HL-60/S4 treated with retinoic acid at 250 ng/mL for 4 days and 3 days (cell line): ENCODE measurements at regions not wholly inside any gene's neighbourhood (a gene's known extent, or its start where the extent isn't known, plus 50 kb on each side); places are given as distances from the start of the nearest gene placed in this dataset.

Experiments used
- in situ Hi-C: fragments of 300-500 bp; cut with MboI; formaldehyde crosslinking; loops from 2 replicates; pipeline ENCODE4 v1.7.0; 2022; ENCODE audit warnings: low sequenced_read_pairs

DNA sequence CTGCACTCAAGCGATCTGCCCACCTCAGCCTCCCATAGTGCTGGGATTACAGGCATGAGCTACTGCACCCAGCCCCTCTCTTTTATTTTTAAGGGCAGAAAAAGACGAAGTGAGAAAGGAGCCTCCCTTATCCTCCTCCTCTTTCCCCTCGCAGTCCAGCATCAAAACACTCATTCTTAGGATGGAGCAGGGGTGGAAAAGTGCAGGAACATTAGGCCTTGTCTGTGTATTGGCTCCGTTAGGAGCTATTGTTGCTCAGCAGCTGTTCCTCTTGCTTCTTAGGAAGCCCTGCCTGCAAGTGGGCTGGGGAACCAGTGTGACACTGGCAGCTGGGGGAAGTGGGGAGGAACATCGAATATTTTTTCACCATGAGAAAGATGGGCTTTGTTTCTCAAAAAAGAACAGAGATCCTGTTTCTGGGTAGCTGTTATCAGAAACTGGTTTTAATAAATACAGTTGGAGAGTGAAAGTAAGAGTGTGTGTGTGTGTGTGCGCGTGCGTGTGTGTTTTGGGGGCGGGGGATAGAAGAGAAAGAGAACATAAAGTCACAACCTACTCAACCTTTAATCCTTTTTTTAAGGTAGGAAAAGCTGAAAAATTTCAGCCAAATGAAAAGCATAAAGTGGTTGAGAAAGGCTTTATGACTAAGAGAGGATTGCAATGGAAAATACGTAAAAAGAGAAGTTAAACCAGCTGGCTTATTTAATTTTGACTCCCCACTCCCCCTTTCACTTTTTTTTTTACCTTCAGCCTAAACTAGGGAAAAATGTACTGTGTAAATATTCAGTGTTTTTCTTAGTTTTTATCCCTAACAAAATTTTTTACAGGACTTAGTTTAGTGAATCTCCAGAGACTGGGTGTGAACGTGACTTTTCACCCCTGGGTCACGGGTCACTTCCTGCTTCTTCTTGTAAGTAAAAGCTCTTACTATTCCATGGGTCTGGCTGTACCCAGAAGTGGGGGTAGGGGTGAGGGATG, 197.2 kb upstream of the PLEKHG7 start:
- in situ Hi-C loops: no loop called here

DNA sequence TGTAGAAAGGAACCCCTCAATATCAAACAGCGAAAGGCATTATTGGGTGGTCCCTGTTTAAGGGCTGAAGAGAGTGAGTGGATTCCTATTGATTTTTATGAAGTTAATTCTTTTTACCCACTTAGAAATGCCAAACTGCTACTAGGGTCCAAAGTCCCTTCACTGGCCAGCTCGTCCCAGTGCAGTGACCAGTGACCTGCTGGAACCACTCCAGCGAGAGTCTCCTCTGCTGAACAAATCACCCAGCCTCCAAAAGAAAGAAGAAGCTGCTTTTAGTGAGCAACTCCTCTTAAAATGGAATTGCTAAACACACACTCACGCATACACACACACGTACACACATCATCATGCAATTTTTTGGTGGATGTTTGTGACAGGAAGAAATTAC, 198.2 kb upstream of the PLEKHG7 start:
- in situ Hi-C loops: no loop called here

DNA sequence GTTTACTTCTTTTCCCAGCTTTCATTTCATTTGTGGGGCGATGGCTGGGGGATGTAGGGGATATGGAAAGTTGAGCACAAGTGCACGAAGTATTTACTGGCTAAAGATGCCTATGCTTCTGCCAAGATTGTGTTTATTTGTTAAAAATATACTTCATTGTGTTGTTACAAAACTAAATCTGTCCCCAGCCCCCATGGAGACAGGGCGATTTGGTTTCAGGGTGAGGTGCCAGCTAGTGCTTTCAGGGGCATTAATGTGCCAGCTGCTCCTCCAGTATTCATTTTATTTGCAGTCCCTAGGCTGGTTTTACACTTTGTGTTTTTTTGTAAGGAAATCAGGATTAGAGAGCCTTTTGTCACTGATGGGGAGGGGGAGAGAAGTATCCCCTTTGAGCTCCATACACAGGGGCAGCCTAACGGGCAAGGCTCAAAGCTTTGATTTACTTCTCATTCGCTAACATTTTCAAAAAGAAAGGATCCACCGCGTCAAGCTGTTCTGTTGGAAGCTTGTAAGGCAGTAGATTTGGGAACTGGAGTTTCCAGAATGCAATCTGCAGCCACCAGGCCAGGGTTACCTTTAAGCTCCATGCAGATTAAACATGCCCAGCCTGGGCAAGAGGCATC, 198.7 kb upstream of the PLEKHG7 start:
- in situ Hi-C loops: no loop called here

DNA sequence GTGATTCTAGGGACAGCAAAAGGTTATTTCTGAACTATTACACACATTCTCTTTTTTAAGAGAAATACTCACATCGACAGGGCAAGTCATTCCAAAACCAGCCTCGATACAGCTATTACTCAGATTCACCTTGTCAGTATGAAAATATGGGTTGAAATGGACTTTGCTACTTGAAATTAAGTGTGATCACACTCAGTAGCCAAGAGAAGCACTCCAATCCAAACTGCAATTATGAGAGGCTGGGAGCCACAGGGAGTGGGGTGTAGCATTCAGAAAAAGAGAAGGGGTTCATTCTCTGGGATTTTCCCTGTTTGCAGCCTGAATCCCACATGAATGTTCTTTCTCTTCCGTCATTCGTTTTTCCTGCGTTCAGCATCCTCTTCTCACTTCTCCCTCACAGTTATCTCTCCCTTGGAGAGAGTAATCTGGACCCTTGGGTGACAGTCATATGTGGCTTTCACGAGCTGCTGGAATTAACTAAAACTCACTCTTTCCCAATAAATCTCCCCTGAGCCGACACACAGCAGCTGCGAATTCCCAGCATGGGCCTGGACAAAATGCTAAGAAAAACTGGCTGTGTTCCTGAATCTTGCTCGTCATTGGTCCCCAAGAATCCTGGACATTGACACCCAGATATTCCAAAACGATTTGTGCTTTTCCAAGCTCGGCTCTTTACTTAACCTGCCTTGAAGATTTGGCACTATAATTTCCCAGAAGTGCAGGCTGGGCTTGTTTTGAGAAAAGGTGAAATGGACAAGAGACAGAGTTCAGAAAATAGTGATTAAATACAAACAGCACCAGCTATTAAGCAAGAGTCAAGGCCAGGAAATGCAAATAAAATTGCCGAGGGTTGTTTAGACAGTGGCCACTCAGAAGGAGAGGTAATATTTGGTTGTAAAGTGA, 199.5 kb upstream of the PLEKHG7 start:
- in situ Hi-C loops: no loop called here

DNA sequence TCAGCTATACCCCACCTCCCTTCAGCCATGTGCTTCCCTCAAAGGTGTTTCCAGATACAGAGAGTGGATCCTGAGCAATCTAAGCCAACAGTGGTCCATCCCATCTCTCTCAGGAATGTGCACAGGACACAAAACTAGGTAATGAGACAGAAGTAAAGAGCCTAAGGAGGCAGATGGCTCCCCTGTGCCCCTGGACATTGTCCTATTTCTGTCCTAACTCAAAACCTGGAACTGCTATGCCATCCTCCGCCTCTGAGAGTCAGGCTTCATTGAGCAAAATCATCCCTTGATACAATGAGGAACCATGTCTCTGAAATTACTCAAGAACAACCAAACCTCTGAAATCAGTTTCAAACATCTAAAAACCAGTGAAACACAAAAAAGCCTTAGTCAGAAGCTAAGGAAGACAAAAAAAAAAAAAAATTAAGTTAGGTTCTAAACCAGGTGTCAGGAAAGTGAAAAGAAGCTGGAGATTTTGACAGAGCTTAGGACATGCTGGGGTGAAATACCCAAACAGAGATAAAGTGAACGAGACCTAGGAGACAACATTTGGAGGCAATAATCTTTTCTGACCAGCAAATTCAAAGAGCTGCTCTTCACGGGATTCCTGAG, 200.3 kb upstream of the PLEKHG7 start:
- in situ Hi-C loops: no loop called here

DNA sequence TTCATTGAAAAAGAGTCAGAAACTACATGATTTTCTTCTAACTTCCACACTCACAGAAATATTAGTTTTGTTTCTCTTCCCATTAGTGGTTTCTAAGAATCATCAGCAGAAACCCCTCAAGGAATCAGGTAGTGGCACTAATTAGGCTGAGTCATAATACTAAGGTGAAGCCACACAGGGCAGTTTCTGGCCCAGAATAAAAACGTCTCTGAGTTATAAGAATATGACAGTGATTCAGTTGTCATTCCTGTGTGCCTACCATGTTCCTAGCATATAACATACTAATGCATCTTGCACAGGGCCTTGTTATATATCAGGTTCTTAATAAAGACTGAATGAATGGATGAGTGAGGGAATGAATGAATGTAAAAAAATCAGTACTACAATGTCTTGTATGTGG, 206.0 kb upstream of the PLEKHG7 start:
- in situ Hi-C loops: no loop called here

DNA sequence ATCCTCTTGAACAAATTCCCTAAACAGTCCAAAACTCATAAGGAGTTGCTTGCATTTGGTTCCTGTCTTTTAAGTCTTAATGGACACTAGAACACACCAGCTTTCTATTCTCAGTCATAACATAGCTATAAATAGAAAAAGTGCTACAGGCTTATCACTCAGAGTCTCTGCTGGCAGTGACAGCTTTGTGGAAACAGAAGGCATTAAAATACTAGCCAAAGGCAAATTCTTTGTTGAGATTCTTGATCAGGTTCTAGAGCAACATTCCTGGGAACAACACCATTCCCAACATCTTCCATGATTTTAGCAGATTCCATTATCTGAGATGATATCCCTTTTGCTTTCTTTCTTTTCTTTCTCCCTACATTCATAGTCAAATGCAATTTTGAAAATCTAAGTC, 207.7 kb upstream of the PLEKHG7 start:
- in situ Hi-C loops: no loop called here

DNA sequence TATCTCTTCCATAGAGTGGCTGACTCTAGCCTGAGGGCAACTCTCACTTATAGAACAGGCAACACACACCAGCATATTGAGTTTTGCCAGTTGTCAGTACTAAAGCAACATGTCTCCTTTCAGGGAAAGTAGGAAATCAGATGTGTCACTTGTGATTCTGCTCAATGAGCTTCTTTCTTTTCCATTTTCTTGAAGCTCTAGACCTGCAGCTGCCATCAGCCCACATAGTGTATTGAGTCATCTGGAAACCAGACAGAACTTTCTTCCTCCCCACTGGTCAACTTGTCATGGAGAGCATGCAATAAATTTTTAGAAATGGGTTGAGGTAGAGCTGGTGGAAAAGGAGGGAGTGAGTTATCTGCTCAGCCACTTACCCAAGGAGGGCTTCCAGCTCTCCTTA, 209.0 kb upstream of the PLEKHG7 start:
- in situ Hi-C loops: no loop called here

DNA sequence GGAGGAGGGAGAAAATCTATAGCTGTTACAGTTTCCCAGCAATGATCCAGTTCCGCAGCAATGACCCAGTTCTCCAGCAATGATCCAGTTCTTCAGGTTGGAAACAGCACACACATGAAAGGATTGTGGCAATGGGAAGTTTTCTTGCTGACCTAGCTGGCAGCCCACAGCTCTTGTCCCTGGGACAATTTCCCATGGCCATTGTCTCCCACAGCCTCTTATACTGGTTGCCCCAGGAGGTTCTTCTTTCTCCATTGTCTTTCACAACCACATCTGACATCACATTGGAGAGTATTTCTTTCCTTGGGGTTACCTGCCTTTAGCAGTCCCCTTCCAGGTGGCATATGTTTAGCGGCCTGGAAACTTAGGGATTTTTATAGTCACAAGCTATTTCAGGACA, 209.8 kb upstream of the PLEKHG7 start:
- in situ Hi-C loops: no loop called here

DNA sequence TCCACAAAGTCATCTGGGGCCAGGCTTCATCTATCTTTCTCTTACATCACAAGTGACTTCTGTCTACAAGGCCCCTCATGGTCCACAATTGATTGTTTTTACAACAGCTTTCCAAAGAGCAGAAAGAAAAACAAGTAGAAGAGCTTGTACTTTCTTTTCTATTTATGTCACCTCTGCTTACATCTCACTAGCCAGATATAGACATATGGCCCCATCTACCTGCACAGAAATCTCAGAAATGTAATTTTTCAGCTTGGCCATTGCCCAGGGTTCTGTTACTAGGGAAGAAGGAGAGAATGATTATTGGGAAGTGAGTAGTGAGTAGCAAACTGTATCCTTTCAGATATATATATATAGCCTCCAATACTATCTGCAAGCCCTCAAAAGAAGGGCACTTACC, 210.5 kb upstream of the PLEKHG7 start:
- in situ Hi-C loops: no loop called here

DNA sequence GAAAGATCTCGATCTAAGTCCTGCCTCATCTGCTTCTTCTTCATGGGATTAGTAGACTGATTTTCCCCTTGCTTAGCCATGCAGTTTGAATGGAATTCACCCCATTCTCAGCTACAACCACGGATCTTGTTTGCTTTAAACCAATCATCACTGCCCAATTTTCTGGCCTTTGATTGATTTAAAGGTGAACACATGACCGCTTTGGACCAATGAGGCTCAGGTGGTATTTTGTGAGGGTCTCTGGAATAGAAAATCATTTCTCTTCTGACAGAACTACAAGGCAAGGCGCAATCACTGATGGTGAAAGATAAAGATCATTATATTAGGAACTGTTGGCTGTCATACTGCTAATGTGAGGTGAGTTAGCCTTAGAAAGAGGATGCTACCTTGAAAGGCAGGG, 213.0 kb upstream of the PLEKHG7 start:
- in situ Hi-C loops: no loop called here

DNA sequence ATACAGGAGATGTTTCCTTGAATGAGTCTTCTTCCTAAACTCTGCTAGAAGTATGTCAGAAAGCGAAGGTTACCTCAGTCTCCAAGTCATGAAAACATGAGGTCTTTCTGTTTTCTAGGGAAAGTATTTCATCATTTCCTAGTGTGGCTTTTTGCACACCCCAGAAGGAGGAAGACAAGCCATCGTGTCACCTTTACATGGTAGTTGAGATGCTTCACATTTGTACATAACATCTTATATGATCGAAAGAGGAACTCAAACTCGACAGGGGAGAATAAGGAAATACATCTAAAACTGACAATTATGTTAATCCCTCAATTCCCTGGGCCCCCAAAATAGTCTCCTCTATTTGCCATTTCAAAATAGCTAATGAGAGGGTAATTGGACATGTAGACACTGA, 214.1 kb upstream of the PLEKHG7 start:
- in situ Hi-C loops: no loop called here

DNA sequence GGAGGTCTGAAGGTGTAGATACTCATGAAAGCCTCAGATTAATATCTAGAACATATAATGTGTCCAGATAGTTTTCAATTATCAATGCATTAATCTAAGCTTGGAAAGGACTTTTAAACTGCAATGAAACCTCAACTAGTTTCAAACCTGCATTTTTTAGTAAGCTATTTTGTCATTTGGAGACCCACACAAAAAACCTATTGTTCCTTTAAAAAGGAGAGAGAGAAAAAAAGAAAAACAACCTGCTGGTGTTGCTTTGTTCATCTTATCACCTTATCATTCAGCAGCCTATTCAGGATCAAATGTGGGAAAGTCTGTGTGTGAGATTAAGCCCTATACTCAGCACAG, 215.7 kb upstream of the PLEKHG7 start:
- in situ Hi-C loops: no loop called here

DNA sequence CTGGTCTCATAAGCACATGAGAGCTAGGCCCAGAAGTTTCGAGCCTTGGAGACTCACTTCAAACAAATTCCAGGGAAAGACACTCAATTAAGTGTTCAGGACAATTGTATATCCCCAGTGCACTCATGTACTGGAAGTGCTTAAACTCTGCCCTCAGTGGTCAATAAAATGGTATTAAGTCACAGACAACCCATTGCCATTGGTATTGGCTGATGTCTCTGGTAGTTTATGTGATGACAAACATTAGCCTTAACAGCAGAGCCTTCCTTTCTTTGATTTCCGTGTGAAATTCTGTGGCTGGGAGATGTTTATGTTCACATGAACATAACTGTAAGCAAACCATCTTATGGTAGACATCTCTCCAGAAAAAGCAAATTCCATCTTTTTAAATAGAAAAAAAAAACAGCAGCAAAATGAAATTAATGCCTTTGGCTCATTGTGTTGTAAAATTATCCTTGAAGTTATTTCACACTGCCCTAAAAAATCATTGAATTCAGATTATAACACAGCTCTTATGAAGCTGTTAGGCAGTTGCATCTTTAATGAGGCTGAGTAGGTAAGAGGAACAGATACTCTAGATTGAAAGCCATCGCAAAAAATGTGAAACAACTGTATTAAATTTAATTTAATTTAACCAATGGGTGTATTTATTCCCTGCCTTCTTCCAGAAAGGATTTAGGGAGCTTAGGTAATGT, 216.2 kb upstream of the PLEKHG7 start:
- in situ Hi-C loops: no loop called here

DNA sequence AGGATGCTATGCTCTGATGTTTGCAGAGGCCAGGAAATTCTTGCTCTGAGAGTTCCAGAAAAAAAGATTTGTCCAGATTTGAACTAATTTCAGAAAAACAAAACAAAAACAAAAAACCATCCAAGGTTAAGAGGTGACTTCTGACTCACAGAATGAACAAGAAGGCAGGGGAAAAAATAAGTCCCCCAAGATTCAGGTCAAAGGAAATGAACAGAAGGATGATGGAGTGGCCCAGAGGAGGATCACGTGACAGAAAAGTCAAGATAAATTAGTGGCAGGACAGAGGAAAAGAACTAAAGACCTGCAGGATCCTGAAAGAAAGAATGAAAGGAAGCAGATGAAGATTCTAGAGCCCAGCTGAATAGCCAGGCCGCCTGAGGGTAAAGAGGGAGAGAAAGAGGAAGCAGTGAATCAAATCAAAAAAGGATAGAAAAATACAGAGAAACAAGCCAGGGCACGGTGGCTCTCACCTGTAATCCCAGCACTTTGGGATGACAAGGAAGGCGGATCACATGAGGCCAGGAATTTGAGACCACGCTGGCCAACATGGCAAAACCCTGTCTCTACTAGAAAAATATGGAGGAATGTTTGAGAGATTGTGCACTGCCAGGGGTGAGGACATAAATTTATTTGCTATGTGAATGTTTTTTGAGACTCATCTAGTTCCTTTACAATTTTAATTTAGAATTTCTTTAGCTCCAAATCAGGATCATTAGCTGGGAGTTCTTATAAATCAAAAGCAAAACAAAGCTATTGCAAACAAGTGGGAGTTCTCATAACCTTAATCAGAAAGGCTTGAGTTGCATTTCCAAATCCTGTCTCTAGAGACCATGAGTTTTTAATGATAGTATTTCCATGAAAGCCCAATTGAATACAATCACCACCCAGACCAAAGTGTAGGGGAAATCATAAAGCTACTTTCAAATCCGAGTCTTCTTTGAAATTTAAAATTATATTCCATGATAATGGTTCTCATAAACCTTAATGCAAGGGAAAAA, 217.1 kb upstream of the PLEKHG7 start:
- in situ Hi-C loops: no loop called here

DNA sequence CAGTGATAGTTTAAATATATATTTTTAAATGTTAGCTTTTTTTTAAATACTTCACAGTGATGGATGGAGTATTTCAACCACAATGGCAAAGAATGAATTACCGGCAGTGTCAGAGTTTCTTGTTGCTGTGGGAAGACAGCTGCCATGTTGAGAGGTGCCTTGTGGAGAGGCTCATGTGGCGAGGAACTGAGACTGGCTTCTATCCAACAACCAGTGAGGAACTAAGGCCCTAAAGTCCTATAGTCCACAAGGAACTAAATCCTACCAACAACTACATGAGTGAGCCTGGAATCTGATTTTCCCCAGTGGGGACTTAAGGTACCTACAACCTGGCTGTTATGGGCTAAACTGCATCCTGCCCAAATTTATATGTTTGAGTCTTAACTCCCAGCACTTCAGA, 220.2 kb upstream of the PLEKHG7 start:
- in situ Hi-C loops: no loop called here

DNA sequence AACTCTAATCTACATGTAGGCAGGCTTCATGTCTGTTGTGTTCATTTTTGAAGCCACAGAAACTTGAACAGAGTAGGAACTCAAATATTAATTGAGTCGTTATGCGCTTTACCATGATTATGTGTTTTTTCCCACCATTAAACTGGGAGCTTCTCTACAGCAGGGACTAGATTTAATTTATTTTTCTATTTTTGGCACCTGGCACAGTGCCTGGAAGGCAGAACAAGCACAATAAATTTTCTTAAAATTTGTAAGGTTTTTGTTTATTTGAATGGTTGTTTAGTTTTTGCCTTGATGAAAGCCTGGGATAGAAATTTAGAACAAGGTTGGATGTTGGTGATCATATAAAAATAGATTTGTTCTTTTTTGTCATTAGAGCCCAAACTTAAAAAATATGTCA, 221.7 kb upstream of the PLEKHG7 start:
- in situ Hi-C loops: no loop called here

DNA sequence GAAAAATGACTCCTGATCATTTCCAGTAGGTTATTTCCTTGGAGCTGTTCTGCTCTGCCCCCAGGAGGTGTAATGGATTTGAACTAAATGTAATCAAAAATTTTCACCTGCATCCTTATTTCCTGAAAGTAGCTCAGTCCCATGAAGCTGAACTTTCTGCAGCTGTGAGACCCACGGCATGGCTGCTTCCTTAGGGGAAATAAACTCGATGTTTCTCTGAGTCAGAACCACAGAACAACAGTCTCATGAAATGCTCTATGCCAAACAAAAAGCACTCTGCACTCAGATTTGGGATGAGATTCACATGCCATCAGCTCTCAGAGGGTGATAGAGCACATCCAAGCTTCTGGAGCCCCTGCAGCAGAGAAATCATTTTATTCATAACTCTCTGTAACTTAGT, 224.1 kb upstream of the PLEKHG7 start:
- in situ Hi-C loops: no loop called here

DNA sequence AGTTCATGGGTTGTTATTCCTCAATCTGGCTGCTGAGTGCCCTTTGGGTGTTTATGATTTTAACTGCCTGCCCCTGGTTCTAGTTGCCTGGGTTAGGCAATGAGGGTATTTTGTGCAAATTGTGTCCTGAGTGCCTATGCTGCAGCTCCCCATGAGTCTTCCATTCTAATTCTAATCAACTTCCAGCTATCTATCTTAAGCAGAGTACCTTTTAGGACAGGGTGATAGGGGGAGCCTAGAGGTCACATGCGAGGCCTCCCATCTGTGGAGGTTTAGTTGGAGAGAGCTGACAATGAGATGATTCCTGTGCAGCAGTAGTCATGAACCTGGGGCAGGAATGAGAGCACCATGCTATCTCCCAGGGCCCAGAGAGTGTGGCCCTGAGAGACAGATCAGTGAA, 225.9 kb upstream of the PLEKHG7 start:
- in situ Hi-C loops: no loop called here
